Psoas muscle (tissue), 7 donors: ENCODE measurements at regions not wholly inside any gene's neighbourhood (a gene's known extent, or its start where the extent isn't known, plus 50 kb on each side); places are given as distances from the start of the nearest gene placed in this dataset.

Experiments used
- ATAC-seq, 4 donors: fragments of 200-7000 bp; cut with Tn5 transposase; one replicate each; pipeline ENCODE4 v1.9.1; 2020; ENCODE audit warnings: moderate library complexity in 3 of 4, mild to moderate bottlenecking in 2 of 4
- DNase-seq, 2 donors: peaks; one replicate each; pipeline ENCODE4 v3.0.0-alpha.2; 2020
- H3K27ac ChIP-seq: fragments of 200-600 bp; one replicate; pipeline ENCODE4 v1.8.0; 2022
- H3K27me3 ChIP-seq, 3 donors: fragments of 200-600 bp in 1 of 3; one replicate each; pipeline versions ENCODE4 v1.6.1 to v1.8.0; 2013 to 2022; ENCODE audit warnings: low read length in 2 of 3, mild to moderate bottlenecking in 2 of 3, moderate library complexity in 1 of 3; ENCODE audit not compliant: insufficient read depth in 3 of 3
- H3K36me3 ChIP-seq, 2 donors: fragments of 200-600 bp in 1 of 2; one replicate each; pipeline versions ENCODE4 v1.6.1 to v1.8.0; 2013 to 2022; ENCODE audit warnings: low read depth in 1 of 2, mild to moderate bottlenecking in 1 of 2, moderate library complexity in 1 of 2; ENCODE audit not compliant: insufficient read depth in 1 of 2
- H3K4me1 ChIP-seq: fragments of 200-600 bp; one replicate; pipeline ENCODE4 v1.8.0; 2022
- H3K4me3 ChIP-seq: fragments of 200-600 bp; one replicate; pipeline ENCODE4 v1.8.0; 2022; ENCODE audit warnings: mild to moderate bottlenecking
- H3K9me3 ChIP-seq: fragments of 200-600 bp; one replicate; pipeline ENCODE4 v1.8.0; 2022
- CTCF ChIP-seq: fragments of 200-600 bp; IDR thresholded peaks from one replicate; pipeline ENCODE4 v1.8.0; 2022; ENCODE audit warnings: antibody characterized with exemption
- WGBS, 3 donors: extraction: QIAGEN DNeasy Blood & Tissue Kit; methylation state at CpG; one replicate each; pipeline versions ENCODE4 v1.1.6 to v1.1.7; 2013; 5-methylcytosine and 5-hydroxymethylcytosine counted together
- intact Hi-C, 2 donors: fragments of 100-400 bp; cut with DNase I; formaldehyde crosslinking; loops; one replicate each; pipeline versions ENCODE4 v1.11.0 to v1.14.2; 2022
- donor health status: healthy with polysubstance abuse.
- donor health status: DM: no; HTN: no; CAD: no; lungs with moderate emphysema.
- donor health status: Bipolar disorder and iron deficiency.
- donor health status: healthy.
- donor health status: DM: yes; HTN: yes; CAD: no.
- donor health status: DM: no; HTN: no; CAD: no.
- donor health status: DM: yes; HTN: yes; CAD: no.

GRCh38 chr4:143285696-143286437 lies 50.8 kb upstream of the GAB1 start:
- WGBS, 3 donors = 20 to 37% (median 27%) methylated on average over 2 of the region's 2 CpGs
- Histone ChIP-seq H3K4me3 (no peak overlapping the region), H3K27me3 (no peaks in the 10 kb centered on the region), H3K9me3 (no peaks in the 10 kb centered on the region), H3K4me1 (peaks cover 21% of the 10 kb centered on the region), H3K36me3 (no peaks in the 10 kb centered on the region), H3K27ac (peak overlapping the region; percentile 34)
- DNase-seq = no peak
- intact Hi-C loops = no loop called here
- TF ChIP-seq CTCF = no peak
- peak in 1 of 4 donors; percentile 30 for ATAC-seq

- H3K27me3 ChIP-seq = no peaks in the 10 kb centered on the region
- peak overlapping the region; percentile 34 for H3K27ac ChIP-seq
- no peaks in the 10 kb centered on the region for H3K36me3 ChIP-seq
- ATAC-seq = peak in 1 of 4 donors; percentile 43
- TF ChIP-seq CTCF = no peak
- H3K4me1 ChIP-seq = peaks cover 21% of the 10 kb centered on the region
- no peak overlapping the region for H3K4me3 ChIP-seq
- no peak for DNase-seq
- no peaks in the 10 kb centered on the region for H3K9me3 ChIP-seq
- intact Hi-C loops = no loop called here
- WGBS, 3 donors = 32 to 43% (median 39%) methylated on average over 7 of the region's 7 CpGs
These were observed 49.7 kb upstream of the GAB1 start for GRCh38 chr4:143286701-143287571.
